HEK293 (cell line): ENCODE measurements at regions not wholly inside any gene's neighbourhood (a gene's known extent, or its start where the extent isn't known, plus 50 kb on each side); places are given as distances from the start of the nearest gene placed in this dataset.

ENCODE experiments used
- HOXD13 ChIP-seq: sonication (generic); formaldehyde crosslinking; IDR thresholded peaks from 2 replicates; pipeline ENCODE4 v1.8.0; 2022; ENCODE audit warnings: missing genetic modification reagents, borderline replicate concordance
- PRDM1 ChIP-seq: fragments of 450-650 bp; formaldehyde crosslinking; IDR thresholded peaks from 2 replicates; pipeline ENCODE4; 2016; ENCODE audit warnings: missing biosample characterization, missing genetic modification characterization
- SCRT2 ChIP-seq: fragments of 450-650 bp; formaldehyde crosslinking; IDR thresholded peaks from 2 replicates; pipeline ENCODE4 v1.5.1; 2016; ENCODE audit warnings: missing biosample characterization, missing genetic modification characterization
- SP2 ChIP-seq: fragments of 450-650 bp; formaldehyde crosslinking; IDR thresholded peaks from 2 replicates; pipeline ENCODE4 v1.5.1; 2016; ENCODE audit warnings: missing biosample characterization, missing genetic modification characterization
- YY1 ChIP-seq: fragments of 450-650 bp; formaldehyde crosslinking; IDR thresholded peaks from 2 replicates; pipeline ENCODE4 v1.5.1; 2018; ENCODE audit warnings: missing biosample characterization, missing genetic modification characterization
- ZNF214 ChIP-seq: fragments of 450-650 bp; formaldehyde crosslinking; IDR thresholded peaks from 2 replicates; pipeline ENCODE4 v1.5.1; 2017; ENCODE audit warnings: missing biosample characterization, mild to moderate bottlenecking, missing genetic modification characterization, borderline replicate concordance
- ZNF223 ChIP-seq: fragments of 450-650 bp; formaldehyde crosslinking; IDR thresholded peaks from 2 replicates; pipeline ENCODE4 v1.5.1; 2016; ENCODE audit warnings: missing biosample characterization, missing genetic modification characterization
- ZNF555 ChIP-seq: fragments of 450-650 bp; formaldehyde crosslinking; conservative IDR thresholded peaks from 2 replicates; pipeline ENCODE4 v1.5.1; 2017; ENCODE audit warnings: missing biosample characterization, mild to moderate bottlenecking, missing genetic modification characterization, inconsistent platforms
- ZNF561 ChIP-seq: fragments of 450-650 bp; IDR thresholded peaks from 2 replicates; pipeline ENCODE4 v1.5.1; 2018; ENCODE audit warnings: missing biosample characterization, missing genetic modification characterization, borderline replicate concordance
- ZNF792 ChIP-seq: fragments of 450-650 bp; formaldehyde crosslinking; IDR thresholded peaks from 2 replicates; pipeline ENCODE4 v1.5.1; 2016; ENCODE audit warnings: missing biosample characterization, missing genetic modification characterization
- ZNF830 ChIP-seq: fragments of 450-650 bp; IDR thresholded peaks from 2 replicates; pipeline ENCODE4 v1.5.0; 2018; ENCODE audit warnings: missing biosample characterization, missing genetic modification characterization, low read depth, mild to moderate bottlenecking, moderate library complexity
- TF ChIP-seq, protein P1 (sequence below): fragments of 450-650 bp; formaldehyde crosslinking; IDR thresholded peaks from 2 replicates; pipeline ENCODE4 v1.5.1; 2016; ENCODE audit warnings: missing biosample characterization, missing genetic modification characterization
- TF ChIP-seq, protein P2 (sequence below): fragments of 450-650 bp; formaldehyde crosslinking; conservative IDR thresholded peaks from 2 replicates; pipeline ENCODE4 v1.5.1; 2016; ENCODE audit warnings: low read depth, missing biosample characterization, missing genetic modification characterization

DNA sequence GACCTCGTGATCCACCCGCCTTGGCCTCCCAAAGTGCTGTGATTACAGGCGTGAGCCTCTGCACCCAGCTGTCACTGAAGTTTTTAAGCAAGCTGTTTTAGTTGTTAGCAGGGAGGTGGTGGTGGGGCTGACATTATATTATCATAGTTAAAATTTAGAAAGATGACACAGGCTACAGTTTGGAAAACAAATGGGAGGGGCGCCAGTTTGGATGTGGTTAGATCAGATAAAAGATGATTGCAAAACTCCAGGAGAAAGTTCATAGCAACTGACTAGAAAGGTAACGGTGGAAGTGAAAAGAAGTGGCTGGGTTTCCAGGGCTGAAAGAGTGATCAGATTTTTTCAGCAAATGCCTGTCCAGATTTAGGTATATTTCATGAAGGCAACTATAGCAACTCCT, 311.9 kb upstream of the CITED2 start:
- TF ChIP-seq, protein P1, sequence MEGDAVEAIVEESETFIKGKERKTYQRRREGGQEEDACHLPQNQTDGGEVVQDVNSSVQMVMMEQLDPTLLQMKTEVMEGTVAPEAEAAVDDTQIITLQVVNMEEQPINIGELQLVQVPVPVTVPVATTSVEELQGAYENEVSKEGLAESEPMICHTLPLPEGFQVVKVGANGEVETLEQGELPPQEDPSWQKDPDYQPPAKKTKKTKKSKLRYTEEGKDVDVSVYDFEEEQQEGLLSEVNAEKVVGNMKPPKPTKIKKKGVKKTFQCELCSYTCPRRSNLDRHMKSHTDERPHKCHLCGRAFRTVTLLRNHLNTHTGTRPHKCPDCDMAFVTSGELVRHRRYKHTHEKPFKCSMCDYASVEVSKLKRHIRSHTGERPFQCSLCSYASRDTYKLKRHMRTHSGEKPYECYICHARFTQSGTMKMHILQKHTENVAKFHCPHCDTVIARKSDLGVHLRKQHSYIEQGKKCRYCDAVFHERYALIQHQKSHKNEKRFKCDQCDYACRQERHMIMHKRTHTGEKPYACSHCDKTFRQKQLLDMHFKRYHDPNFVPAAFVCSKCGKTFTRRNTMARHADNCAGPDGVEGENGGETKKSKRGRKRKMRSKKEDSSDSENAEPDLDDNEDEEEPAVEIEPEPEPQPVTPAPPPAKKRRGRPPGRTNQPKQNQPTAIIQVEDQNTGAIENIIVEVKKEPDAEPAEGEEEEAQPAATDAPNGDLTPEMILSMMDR (tag by site-specific recombination) = no peak
- TF ChIP-seq PRDM1 (tag by site-specific recombination) (no peak), ZNF561 (no peak), SCRT2 (tag by site-specific recombination) (no peak), ZNF792 (tag by site-specific recombination) (no peak), ZNF555 (tag by site-specific recombination) (no peak), SP2 (no peak), ZNF223 (tag by site-specific recombination) (no peak), YY1 (tag by site-specific recombination) (no peak), HOXD13 (CRISPR knock-in tag) (no peak), ZNF214 (tag by site-specific recombination) (no peak), ZNF830 (tag by site-specific recombination) (no peak)
- TF ChIP-seq, protein P2, sequence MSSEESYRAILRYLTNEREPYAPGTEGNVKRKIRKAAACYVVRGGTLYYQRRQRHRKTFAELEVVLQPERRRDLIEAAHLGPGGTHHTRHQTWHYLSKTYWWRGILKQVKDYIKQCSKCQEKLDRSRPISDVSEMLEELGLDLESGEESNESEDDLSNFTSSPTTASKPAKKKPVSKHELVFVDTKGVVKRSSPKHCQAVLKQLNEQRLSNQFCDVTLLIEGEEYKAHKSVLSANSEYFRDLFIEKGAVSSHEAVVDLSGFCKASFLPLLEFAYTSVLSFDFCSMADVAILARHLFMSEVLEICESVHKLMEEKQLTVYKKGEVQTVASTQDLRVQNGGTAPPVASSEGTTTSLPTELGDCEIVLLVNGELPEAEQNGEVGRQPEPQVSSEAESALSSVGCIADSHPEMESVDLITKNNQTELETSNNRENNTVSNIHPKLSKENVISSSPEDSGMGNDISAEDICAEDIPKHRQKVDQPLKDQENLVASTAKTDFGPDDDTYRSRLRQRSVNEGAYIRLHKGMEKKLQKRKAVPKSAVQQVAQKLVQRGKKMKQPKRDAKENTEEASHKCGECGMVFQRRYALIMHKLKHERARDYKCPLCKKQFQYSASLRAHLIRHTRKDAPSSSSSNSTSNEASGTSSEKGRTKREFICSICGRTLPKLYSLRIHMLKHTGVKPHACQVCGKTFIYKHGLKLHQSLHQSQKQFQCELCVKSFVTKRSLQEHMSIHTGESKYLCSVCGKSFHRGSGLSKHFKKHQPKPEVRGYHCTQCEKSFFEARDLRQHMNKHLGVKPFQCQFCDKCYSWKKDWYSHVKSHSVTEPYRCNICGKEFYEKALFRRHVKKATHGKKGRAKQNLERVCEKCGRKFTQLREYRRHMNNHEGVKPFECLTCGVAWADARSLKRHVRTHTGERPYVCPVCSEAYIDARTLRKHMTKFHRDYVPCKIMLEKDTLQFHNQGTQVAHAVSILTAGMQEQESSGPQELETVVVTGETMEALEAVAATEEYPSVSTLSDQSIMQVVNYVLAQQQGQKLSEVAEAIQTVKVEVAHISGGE = no peak
